Activated T-cell treated with anti-CD3 and anti-CD28 coated beads for 24 hours (primary cell): ENCODE measurements at regions not wholly inside any gene's neighbourhood (a gene's known extent, or its start where the extent isn't known, plus 50 kb on each side); places are given as distances from the start of the nearest gene placed in this dataset.
"Not testable (repeated sequence)": the region's sequence is repeated elsewhere in the genome, so short reads cannot be mapped to it uniquely, and the experiment has no call there.

Experiments
- DNase-seq: peaks from one replicate; pipeline ENCODE4 v3.0.0-alpha.2; 2020; ENCODE audit warnings: low read depth

- no peak for DNase-seq
Observed at GRCh38 chr21:28587748-28588147, 404.9 kb downstream of the LTN1 start.

DNA sequence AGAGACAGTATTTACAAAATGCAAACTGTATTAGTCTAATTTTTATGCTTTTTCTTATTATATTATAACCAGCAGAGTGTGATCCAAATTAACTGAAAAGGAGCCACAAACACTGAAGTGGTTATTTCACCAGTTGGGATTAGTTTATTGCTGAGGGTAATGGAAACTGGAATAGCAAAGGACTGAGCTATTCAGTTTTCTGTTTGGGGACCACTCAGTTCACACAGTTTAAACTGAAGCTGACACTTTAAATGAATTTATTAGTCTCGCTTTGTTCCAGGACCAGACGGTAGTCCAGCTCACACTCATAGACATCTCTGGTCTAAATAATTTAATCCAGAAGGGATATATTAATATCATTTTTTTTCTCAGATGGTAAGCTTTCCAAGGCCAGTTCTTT is 410.7 kb downstream of the LTN1 start:
- DNase-seq, result no peak

DNA sequence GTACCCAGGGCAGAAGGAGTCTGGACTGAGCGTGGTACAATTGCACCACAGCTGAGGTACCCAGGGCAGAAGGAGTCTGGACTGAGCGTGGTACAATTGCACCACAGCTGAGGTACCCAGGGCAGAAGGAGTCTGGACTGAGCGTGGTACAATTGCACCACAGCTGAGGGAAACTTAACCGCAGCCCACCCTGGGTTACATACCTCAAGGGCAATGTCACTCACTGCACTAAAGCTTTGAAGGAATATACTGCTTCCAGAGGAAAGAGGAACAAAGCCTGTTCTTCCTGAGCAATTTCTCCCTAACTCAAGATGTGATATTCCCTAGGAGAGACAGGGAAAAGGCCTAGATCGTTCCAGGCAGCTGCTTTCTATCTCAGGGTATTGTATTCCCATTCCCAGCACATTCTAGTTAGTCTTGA is 411.4 kb downstream of the LTN1 start:
- not testable (repeated sequence) for DNase-seq

DNA sequence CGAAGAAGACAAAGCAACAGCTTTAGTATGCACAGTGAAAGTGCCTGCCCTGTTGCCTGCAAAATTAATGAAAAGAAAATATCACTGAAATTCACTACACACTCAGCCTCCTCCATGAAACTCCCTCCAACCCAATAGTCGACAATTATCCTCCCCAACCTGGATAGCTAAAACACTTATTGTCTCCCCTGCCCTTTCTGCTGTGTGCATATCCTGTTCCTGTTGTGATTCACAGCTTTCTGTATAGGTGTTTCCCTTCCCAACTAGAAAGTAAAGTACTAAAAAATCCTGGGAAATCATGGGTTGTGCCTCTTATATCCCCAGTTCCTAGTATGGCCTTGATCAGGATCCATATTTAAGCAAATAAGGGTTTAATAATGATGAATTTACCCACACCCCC is 412.1 kb downstream of the LTN1 start:
- DNase-seq, result no peak

DNA sequence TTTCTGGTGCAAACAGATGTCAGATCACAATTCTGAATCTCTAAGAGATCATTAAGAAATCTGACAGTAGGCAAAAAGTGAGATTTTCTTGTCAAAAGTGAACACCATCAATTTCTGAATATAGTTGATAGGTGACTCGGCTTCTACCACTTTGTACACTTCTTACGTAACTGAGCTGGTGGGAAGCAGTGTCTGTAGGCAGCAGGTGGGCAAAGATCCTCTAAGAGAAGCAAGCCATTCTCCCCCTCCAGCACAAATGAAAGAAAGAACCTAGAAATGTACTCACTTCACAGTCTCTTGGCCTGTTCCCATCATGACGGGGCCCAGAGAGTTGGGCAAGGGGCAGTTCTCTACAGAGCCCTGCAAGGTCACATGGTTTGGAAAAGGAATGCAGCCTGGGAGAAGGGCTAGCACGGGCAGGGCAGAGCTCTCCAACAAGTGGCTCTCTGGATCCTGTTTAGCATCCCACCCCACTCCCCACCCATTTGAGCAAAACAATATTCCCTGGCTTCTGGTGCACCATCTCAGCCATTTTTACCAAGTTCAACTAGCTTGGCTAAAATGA is 412.6 kb downstream of the LTN1 start:
- DNase-seq, result no peak

DNA sequence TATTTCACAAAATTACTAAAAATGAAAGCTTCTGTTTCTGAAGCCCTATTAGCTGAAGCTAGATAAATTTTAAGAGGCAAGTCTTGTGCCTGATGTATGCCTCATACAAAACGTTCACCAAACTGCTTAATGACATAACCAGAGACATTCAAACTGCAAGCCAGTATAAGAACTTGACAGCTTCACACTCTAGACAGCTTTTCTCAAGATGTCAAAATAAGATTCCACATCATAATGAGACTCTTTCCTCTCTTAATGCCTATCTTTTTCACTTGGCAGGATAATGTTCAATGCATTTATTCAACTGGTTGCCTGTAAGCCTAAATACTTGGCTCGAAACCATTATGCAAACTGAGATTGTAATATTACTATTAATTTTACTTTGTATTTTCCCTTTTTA is 424.0 kb downstream of the LTN1 start:
- DNase-seq, result no peak

- not testable (repeated sequence) for DNase-seq
Observed at GRCh38 chr21:28563933-28564332, 428.7 kb downstream of the LTN1 start.

DNA sequence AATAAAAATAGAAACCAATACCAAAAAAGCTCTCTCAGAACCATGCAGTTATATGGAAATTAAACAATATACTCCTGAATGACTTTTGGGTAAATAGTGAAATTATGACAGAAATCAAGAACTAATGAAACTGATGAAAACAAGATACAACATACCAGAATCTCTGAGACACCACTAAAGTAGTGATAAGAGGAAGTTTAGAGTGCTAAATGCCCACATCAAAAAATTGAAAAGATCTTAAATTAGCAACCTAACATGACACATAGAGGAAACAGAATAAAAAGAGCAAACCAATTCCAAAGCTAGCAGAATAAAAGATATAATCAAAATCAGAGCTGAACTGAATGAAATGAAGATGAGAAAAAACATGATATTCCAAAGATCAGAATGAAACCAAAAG is 430.9 kb downstream of the LTN1 start:
- no peak for DNase-seq

GRCh38 chr21:28554660-28555475 is 437.8 kb downstream of the LTN1 start:
- DNase-seq, result no peak

GRCh38 chr21:28550057-28550825 is 442.4 kb downstream of the LTN1 start:
- DNase-seq, result no peak

DNA sequence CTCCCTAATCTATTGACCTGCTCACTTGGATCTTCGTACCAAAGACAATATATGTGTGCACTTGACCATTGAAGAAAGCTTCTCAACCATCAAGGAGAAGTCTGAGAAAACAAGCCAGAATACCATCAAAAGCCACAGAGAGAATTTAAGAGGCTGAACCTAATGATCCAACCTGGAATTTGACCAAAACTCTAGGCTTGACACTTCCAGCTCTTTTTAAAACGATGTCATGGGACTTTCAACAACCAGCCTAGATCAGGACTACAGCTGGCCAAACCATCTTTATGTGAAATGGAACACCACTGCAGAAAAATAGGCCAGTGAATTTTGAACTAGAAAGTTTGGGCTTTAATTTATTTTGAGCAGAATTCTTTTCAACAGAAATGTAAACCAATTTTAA is 444.4 kb downstream of the LTN1 start:
- no peak for DNase-seq

- no peak for DNase-seq
Observed at GRCh38 chr21:28547766-28548165, 444.9 kb downstream of the LTN1 start.

DNA sequence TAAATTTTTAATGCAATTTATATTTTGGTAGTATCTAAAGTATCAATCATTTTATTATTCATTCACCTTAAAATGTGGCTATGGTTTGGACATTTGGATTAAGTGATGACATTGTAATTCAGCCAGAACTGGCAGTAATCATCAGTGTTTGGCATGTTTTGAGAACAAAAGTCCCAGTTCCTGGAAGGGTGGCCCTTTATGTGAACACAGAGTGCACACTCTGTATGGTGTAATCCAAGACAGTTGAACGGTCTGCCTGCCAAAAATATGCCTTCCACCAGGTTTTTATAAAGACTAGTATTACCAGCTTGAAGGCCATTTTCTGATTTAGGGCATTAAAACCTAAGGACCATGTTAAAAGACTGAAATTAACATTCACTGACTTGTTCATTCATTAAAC is 448.7 kb downstream of the LTN1 start:
- no peak for DNase-seq

DNA sequence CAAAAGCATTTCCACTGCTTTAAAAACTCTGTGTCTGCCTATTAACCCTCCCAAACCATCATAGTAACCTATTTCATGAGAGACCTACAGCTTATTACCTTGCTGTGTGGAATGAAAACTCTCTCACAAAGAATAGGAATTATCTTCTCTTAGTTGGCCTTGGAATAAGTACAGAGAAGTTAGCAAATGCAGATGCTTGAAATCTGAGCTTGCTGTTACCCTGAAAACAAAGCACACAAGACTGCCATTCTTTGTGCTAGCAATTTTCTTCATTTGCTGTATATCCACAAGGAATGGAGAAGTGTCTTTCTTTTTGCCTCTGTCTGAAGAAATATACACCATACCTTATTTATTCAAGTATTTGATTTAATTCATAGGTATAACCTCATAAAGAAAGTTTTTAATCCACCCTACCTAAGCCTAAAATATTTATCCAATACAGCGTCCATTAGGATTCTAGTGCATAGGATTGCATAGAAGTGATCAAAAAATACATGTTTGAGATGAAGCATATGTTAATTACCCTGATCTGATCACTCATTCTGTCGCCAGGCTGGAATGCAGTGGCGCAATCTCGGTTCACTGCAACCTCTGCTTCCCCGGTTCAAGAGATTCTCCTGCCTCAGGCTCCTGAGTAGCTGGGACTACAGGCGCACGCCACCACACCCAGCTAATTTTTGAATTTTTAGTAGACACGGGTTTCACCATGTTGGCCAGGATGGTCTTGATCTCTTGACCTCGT is 451.1 kb downstream of the LTN1 start:
- no peak for DNase-seq

DNA sequence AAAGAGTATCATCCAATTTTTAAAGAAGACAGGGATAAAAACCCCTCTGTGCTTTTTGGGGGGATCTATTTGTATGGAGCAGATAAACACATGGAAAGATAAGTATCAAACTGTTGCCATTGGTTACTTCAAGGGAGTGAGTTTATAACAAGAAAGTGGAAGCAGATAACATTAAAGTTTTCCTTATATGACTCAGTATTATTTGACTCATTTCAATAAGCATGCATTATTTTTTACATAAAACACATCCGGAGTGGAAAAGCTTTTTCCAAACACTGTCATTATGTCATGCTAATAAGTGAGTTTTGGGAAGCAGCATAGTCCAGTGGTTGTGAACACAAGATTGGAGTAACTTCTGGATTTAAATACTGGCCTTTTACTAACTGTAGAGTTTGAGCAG is 452.2 kb downstream of the LTN1 start:
- DNase-seq, result no peak

GRCh38 chr21:28539623-28539988 is 453.1 kb downstream of the LTN1 start:
- no peak for DNase-seq

GRCh38 chr21:28538987-28539622 is 453.6 kb downstream of the LTN1 start:
- no peak for DNase-seq

DNA sequence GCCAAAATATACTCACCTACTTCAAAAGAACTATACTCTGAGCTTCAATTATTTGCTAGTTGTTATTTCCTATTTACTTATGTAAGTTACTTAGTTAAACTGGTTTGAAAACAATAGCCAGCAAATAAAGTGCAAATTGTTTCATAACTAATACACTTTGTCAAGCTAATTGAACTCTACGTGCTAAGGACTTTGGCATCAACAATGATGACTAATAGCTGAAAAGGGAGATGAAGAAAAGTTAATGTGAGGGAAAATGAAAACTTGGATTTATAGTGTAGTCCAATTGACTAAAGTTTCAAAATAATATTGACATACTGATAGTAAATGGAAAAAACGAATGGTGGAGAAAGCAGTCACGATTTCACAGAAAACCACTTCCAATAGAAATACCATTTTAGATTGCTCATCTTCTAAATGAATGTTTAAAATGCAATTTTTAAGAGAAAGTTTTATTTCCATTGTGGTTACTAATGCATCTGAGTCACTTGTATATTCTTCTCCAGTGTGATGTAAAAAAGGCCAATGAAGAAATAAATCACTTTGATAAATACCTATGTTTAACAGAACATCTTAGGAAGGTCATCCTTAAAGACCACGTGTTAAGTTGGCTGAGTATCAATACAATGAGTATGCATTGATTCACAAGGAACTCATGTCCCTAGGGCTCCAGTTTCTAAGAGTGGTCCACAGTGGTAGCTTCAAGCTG is 455.2 kb downstream of the LTN1 start:
- DNase-seq, result no peak

GRCh38 chr21:28532446-28532845 is 460.2 kb downstream of the LTN1 start:
- DNase-seq, result no peak

- no peak for DNase-seq
Observed at GRCh38 chr21:28523367-28523766, 469.3 kb downstream of the LTN1 start.
